GM23338 (cell line): ENCODE measurements at regions not wholly inside any gene's neighbourhood (a gene's known extent, or its start where the extent isn't known, plus 50 kb on each side); places are given as distances from the start of the nearest gene placed in this dataset.

ENCODE experiments used
- ATAC-seq: fragments of 200-7000 bp; cut with Tn5 transposase; 3 replicates; pipeline ENCODE4 v1.9.1; 2020
- DNase-seq: peaks from one replicate; pipeline ENCODE4 v3.0.0-alpha.2; 2015; ENCODE audit warnings: low spot score
- H2AFZ ChIP-seq: fragments of 200-600 bp; sonication (generic); 2 replicates; pipeline ENCODE4 v1.8.0; 2016; ENCODE audit warnings: antibody characterized with exemption, mild to moderate bottlenecking, moderate library complexity
- H3F3A ChIP-seq: fragments of 200-600 bp; sonication (generic); replicated peaks from 2 replicates; pipeline ENCODE4 v1.8.0; 2017; ENCODE audit warnings: antibody characterized with exemption, mixed run types, low read depth
- H3K27ac ChIP-seq: fragments of 200-600 bp; sonication (generic); 2 replicates; pipeline ENCODE4 v1.6.1; 2016; ENCODE audit warnings: low read depth
- H3K27me3 ChIP-seq: fragments of 200-600 bp; sonication (generic); 2 replicates; pipeline ENCODE4 v1.8.0; 2016; ENCODE audit warnings: mild to moderate bottlenecking, mixed run types, moderate library complexity; ENCODE audit not compliant: insufficient read depth
- H3K36me3 ChIP-seq: fragments of 200-600 bp; sonication (generic); 2 replicates; pipeline ENCODE4 v1.8.0; 2016; ENCODE audit warnings: mild to moderate bottlenecking; ENCODE audit not compliant: insufficient read depth
- H3K4me1 ChIP-seq: fragments of 200-600 bp; sonication (generic); 2 replicates; pipeline ENCODE4 v1.8.0; 2016; ENCODE audit warnings: mild to moderate bottlenecking, moderate library complexity; ENCODE audit not compliant: insufficient read depth
- H3K4me2 ChIP-seq: fragments of 200-600 bp; sonication (generic); 2 replicates; pipeline ENCODE4 v1.7.1; 2017; ENCODE audit warnings: mixed run types
- H3K4me3 ChIP-seq: fragments of 200-600 bp; sonication (generic); 2 replicates; pipeline ENCODE4 v1.6.1; 2016; ENCODE audit warnings: mixed run types
- H3K79me2 ChIP-seq: fragments of 200-600 bp; sonication (generic); replicated peaks from 2 replicates; pipeline ENCODE4 v1.8.0; 2017; ENCODE audit warnings: mild to moderate bottlenecking; ENCODE audit not compliant: insufficient read depth
- H3K9me2 ChIP-seq: fragments of 200-600 bp; sonication (generic); 2 replicates; pipeline ENCODE4 v1.8.0; 2017; ENCODE audit not compliant: insufficient read depth
- H4K20me1 ChIP-seq: fragments of 200-600 bp; sonication (generic); replicated peaks from 2 replicates; pipeline ENCODE4 v1.8.0; 2017; ENCODE audit warnings: mild to moderate bottlenecking; ENCODE audit not compliant: insufficient read depth
- H3K27ac Mint-ChIP-seq: 2 replicates; pipeline ENCODE4 v1.8.0; 2020; ENCODE audit warnings: inconsistent platforms, mild to moderate bottlenecking, moderate library complexity, mixed read lengths
- H3K27me3 Mint-ChIP-seq: 3 replicates; pipeline ENCODE4 v1.8.0; 2022; ENCODE audit warnings: low read depth, mild to moderate bottlenecking, moderate library complexity, mixed read lengths, inconsistent platforms; ENCODE audit not compliant: insufficient read depth, poor library complexity
- H3K36me3 Mint-ChIP-seq: 3 replicates; pipeline ENCODE4 v1.8.0; 2021; ENCODE audit warnings: low read depth, mild to moderate bottlenecking, inconsistent platforms, moderate library complexity, mixed read lengths
- H3K4me1 Mint-ChIP-seq: 3 replicates; pipeline ENCODE4 v1.8.0; 2020; ENCODE audit warnings: mild to moderate bottlenecking, inconsistent platforms, mixed read lengths
- H3K4me3 Mint-ChIP-seq: 3 replicates; pipeline ENCODE4 v1.8.0; 2021; ENCODE audit warnings: moderate library complexity, mild to moderate bottlenecking, inconsistent platforms, mixed read lengths
- H3K9me3 Mint-ChIP-seq: 3 replicates; pipeline ENCODE4 v1.8.0; 2020; ENCODE audit warnings: moderate library complexity, mild to moderate bottlenecking, inconsistent platforms, mixed read lengths
- CREB1 ChIP-seq: fragments of 250-450 bp; sonication (Bioruptor Pico); IDR thresholded peaks from 2 replicates; pipeline ENCODE4 v1.5.0; 2020; ENCODE audit warnings: low read depth, mild to moderate bottlenecking, moderate library complexity
- EZH2phosphoT487 ChIP-seq: fragments of 200-600 bp; sonication (generic); IDR thresholded peaks from one replicate; pipeline ENCODE4 v1.8.1; 2018; ENCODE audit warnings: antibody characterized with exemption; ENCODE audit not compliant: unreplicated experiment
- JUNB ChIP-seq: IDR thresholded peaks from one replicate; pipeline ENCODE4 v1.6.1; 2016; ENCODE audit warnings: antibody characterized with exemption; ENCODE audit not compliant: unreplicated experiment
- NANOG ChIP-seq: IDR thresholded peaks from 2 replicates; pipeline ENCODE4 v1.6.1; 2016; ENCODE audit warnings: antibody characterized with exemption, borderline replicate concordance
- ZNF331 ChIP-seq: fragments of 250-450 bp; sonication (Bioruptor Pico); IDR thresholded peaks from 2 replicates; pipeline ENCODE4 v1.5.0; 2020; ENCODE audit warnings: low read depth, mild to moderate bottlenecking, moderate library complexity
- TF ChIP-seq, protein P1 (sequence below): fragments of 250-450 bp; sonication (Bioruptor Pico); IDR thresholded peaks from 2 replicates; pipeline ENCODE4 v1.5.0; 2020; ENCODE audit warnings: mild to moderate bottlenecking, moderate library complexity
- TF ChIP-seq, protein P2 (sequence below), 2 experiments: fragments of 200-600 bp in 1 of 2; sonication (generic) in 1 of 2; conservative IDR thresholded peaks; 2 replicates each; pipeline versions ENCODE4 v1.5.1 to v1.6.1; 2016 to 2017; ENCODE audit warnings: antibody characterized with exemption in 2 of 2, low read depth in 2 of 2, mild to moderate bottlenecking in 2 of 2, moderate library complexity in 1 of 2

DNA sequence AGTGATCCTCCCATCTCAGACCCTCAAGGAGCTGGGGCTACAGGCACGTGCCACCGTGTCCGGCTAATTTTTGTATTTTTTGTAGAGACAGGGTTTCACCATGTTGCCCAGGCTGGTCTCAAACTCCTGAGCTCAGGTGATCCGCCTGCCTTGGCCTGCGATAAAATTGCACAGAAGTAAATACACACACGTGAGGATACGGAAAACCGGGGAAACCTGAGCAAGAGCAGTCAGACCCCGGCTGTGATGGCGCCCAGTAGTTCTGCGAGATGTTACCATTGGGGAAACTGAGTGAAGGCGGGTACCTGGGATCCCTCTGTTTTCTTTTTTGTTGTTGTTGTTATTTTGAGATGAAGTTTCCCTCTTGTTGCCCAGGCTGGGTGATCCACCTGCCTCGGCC lies 114.9 kb downstream of the C9orf50 start (continued):
- TF ChIP-seq, protein P1, sequence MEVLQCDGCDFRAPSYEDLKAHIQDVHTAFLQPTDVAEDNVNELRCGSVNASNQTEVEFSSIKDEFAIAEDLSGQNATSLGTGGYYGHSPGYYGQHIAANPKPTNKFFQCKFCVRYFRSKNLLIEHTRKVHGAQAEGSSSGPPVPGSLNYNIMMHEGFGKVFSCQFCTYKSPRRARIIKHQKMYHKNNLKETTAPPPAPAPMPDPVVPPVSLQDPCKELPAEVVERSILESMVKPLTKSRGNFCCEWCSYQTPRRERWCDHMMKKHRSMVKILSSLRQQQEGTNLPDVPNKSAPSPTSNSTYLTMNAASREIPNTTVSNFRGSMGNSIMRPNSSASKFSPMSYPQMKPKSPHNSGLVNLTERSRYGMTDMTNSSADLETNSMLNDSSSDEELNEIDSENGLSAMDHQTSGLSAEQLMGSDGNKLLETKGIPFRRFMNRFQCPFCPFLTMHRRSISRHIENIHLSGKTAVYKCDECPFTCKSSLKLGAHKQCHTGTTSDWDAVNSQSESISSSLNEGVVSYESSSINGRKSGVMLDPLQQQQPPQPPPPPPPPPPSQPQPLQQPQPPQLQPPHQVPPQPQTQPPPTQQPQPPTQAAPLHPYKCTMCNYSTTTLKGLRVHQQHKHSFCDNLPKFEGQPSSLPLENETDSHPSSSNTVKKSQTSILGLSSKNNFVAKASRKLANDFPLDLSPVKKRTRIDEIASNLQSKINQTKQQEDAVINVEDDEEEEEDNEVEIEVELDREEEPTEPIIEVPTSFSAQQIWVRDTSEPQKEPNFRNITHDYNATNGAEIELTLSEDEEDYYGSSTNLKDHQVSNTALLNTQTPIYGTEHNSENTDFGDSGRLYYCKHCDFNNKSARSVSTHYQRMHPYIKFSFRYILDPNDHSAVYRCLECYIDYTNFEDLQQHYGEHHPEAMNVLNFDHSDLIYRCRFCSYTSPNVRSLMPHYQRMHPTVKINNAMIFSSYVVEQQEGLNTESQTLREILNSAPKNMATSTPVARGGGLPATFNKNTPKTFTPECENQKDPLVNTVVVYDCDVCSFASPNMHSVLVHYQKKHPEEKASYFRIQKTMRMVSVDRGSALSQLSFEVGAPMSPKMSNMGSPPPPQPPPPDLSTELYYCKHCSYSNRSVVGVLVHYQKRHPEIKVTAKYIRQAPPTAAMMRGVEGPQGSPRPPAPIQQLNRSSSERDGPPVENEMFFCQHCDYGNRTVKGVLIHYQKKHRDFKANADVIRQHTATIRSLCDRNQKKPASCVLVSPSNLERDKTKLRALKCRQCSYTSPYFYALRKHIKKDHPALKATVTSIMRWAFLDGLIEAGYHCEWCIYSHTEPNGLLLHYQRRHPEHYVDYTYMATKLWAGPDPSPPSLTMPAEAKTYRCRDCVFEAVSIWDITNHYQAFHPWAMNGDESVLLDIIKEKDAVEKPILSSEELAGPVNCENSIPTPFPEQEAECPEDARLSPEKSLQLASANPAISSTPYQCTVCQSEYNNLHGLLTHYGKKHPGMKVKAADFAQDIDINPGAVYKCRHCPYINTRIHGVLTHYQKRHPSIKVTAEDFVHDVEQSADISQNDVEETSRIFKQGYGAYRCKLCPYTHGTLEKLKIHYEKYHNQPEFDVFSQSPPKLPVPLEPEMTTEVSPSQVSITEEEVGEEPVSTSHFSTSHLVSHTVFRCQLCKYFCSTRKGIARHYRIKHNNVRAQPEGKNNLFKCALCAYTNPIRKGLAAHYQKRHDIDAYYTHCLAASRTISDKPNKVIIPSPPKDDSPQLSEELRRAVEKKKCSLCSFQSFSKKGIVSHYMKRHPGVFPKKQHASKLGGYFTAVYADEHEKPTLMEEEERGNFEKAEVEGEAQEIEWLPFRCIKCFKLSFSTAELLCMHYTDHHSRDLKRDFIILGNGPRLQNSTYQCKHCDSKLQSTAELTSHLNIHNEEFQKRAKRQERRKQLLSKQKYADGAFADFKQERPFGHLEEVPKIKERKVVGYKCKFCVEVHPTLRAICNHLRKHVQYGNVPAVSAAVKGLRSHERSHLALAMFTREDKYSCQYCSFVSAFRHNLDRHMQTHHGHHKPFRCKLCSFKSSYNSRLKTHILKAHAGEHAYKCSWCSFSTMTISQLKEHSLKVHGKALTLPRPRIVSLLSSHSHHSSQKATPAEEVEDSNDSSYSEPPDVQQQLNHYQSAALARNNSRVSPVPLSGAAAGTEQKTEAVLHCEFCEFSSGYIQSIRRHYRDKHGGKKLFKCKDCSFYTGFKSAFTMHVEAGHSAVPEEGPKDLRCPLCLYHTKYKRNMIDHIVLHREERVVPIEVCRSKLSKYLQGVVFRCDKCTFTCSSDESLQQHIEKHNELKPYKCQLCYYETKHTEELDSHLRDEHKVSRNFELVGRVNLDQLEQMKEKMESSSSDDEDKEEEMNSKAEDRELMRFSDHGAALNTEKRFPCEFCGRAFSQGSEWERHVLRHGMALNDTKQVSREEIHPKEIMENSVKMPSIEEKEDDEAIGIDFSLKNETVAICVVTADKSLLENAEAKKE = no peak
- TF ChIP-seq, protein P2, sequence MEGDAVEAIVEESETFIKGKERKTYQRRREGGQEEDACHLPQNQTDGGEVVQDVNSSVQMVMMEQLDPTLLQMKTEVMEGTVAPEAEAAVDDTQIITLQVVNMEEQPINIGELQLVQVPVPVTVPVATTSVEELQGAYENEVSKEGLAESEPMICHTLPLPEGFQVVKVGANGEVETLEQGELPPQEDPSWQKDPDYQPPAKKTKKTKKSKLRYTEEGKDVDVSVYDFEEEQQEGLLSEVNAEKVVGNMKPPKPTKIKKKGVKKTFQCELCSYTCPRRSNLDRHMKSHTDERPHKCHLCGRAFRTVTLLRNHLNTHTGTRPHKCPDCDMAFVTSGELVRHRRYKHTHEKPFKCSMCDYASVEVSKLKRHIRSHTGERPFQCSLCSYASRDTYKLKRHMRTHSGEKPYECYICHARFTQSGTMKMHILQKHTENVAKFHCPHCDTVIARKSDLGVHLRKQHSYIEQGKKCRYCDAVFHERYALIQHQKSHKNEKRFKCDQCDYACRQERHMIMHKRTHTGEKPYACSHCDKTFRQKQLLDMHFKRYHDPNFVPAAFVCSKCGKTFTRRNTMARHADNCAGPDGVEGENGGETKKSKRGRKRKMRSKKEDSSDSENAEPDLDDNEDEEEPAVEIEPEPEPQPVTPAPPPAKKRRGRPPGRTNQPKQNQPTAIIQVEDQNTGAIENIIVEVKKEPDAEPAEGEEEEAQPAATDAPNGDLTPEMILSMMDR (conservative IDR thresholded peaks at IDR 0.05; ENCODE audit: low read depth in 2 of 2) = no peak

DNA sequence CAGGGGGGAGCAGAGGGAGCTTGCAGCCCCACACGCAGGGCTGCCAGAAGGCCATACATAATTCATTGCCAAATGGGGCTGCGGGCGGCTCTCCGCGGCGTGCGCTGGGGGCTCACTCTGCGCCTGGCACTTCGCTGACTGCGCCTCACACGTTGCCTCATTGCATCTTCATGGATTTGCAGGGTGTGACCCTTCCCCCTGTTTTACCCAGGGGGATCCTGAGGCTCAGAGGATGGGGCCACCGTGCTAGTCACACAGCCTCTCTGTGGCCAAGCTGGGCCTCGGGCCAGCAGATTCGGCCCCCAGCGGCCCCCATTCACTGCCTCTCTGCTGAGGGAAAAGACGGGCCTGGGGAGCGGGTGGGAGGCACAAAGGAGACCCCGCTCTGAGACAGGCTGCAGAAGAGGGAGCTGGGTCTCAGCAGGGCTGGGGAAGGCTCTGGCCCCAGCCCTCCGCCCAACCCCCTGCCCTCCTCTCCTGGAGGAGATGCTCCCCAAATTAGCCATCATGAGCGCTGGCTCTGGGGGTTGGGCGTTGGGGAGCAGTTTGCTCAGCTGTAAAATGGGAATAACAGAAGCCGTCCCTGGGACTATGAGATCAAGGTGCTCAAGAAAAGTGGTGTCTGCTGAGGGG lies 115.5 kb downstream of the C9orf50 start:
- Histone ChIP-seq H3K4me2 (no peak overlapping the region), H4K20me1 (no peaks in the 10 kb centered on the region), H3K4me3 (no peak overlapping the region), H3K79me2 (no peaks in the 10 kb centered on the region), H3K36me3 (no peaks in the 10 kb centered on the region; the same call in 1 of the 2 replicates), H2AFZ (no peak overlapping the region; the same call in 1 of the 2 replicates), H3F3A (0 out of 2 replicates have a peak, but pooled peaks cover 2% of the 10 kb centered on the region), H3K27me3 (no peaks in the 10 kb centered on the region), H3K4me1 (peaks cover 14% of the 10 kb centered on the region), H3K9me2 (no peaks in the 10 kb centered on the region), H3K27ac (no peak overlapping the region)
- H3K4me3 Mint-ChIP-seq = no peak overlapping the region
- DNase-seq = no peak
- H3K9me3 Mint-ChIP-seq = peaks cover 4% of the 10 kb centered on the region; the same call in 1 of the 3 replicates
- peaks cover 18% of the 10 kb centered on the region for H3K27me3 Mint-ChIP-seq
- no peak overlapping the region for H3K27ac Mint-ChIP-seq
- peaks cover 33% of the 10 kb centered on the region for H3K4me1 Mint-ChIP-seq
- TF ChIP-seq, protein P2 (conservative IDR thresholded peaks at IDR 0.05; ENCODE audit: low read depth in 2 of 2) = no peak
- no peak for TF ChIP-seq ZNF331 (CRISPR knock-in tag)
- no peak for TF ChIP-seq NANOG
- no peak for TF ChIP-seq CREB1 (CRISPR knock-in tag)
- TF ChIP-seq EZH2phosphoT487 = no peak
- no peak for TF ChIP-seq JUNB
- H3K36me3 Mint-ChIP-seq = 0 out of 3 replicates have a peak, but pooled peaks cover 3% of the 10 kb centered on the region
- no peak for ATAC-seq
